H4 (cell line): ENCODE measurements at regions not wholly inside any gene's neighbourhood (a gene's known extent, or its start where the extent isn't known, plus 50 kb on each side); places are given as distances from the start of the nearest gene placed in this dataset.
"Not testable (repeated sequence)": the region's sequence is repeated elsewhere in the genome, so short reads cannot be mapped to it uniquely, and the experiment has no call there.

Source experiments
- DNase-seq: peaks from one replicate; pipeline ENCODE4 v3.0.0-alpha.2; 2015; ENCODE audit warnings: low spot score

DNA sequence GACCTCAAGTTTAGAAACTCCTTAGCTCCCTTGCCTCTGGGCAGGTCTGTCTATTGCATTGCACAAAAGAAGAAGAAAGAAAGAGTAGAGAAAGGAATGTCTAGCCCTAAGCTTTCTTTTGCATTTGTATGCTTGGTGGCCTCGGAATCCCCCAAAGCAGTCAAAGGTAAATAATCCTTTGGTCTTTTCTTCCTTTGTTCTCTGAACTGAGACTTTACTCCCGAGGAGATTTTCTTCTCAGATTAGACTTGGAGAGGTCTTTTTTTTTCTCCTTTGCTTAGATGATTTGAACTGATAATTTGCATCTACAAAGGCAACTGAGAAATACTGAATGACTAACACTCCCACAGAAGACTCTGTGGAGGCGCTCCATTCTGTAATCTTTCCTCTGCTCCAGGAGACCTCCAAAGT, 93.2 kb downstream of the AKR1D1 start:
- no peak for DNase-seq

DNA sequence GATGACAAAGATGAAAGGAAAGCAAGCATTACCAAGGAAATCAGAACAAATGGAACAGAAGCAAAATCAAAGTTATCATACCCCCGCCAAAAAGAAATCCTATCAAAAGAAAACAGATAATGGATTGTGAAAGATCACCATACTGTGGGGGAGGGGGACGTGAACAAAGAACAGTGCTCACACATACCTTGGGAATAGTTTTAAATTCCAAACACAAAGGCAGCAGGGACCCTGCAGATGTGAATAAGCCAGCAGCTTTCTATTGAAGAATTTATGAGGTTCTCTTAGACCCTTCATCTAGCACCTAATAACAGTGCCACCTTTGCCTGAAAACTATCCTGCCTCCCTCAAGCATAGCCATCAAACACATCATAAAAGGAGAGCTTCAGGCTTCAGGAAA, 94.0 kb downstream of the AKR1D1 start:
- DNase-seq, result no peak

DNA sequence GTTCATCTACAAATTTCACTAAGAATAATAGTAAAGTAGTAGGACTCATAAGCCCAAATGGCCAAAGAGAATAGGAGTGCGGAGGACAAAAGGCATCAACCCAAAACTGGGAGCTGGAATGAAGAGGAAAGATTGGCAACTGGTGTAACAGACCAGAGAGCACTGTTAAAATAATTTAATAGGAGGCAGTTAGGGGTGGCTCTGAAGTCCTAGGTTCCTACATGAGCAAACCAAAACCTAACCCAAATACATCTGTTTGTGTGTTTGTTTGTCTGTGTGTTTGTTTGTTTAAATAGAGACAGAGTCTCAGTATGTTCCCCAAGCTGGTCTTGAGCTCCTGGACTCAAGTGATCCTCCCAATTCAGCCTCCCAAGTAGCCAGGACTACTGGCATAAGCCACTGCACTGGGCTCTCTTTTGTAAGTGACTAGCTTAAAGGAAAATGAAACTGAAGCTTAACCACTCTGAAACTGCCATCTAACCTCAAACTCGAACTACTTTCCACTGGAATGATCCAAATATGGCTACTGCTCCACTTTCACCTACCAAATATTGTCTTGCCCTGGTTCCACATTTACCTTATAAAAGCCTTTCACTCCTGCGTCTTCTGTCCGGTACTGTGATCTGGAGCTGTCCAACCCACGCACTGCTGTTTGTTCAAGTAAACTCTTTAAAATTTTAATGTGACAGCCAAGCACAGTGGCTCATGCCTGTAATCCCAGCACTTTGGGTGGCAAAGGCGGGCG, 94.9 kb downstream of the AKR1D1 start:
- no peak for DNase-seq

DNA sequence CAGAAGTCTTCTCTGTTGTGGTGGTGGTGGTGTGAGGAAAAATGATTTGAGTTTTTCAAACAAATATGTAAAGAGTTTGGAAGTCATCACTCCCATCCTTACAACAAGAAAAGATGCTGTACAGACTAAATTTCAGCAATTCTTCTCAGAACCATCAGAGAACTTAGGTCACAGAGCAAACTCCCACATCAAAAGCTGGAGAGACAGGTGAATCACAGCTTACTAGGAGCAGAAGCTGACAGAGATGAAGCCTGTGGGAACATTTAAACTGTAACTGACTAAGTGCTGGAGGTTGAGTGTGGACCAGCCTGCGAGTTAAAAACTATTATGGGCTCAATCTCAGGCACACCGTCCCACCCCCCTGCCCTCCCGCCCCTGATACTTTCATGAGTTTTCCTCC, 97.3 kb downstream of the AKR1D1 start:
- no peak for DNase-seq

DNA sequence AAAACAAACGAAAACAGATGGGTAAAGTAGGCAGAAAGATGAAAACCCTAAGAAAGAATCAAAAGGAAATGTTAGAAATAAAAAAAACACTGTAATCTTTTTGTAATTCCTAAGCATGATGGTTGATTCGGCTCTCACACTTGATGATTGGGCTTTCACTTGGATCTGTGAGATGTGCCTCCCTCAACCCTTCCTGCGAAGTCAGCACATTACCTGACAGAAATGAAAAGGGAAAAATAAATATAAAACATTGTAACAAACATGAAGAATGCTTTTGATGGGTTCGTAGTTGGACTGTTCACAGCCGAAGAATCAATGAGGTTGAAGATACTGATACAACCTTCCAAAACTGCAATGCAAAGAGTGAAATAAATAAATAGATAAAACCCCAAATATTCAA, 99.8 kb downstream of the AKR1D1 start:
- DNase-seq, result no peak

DNA sequence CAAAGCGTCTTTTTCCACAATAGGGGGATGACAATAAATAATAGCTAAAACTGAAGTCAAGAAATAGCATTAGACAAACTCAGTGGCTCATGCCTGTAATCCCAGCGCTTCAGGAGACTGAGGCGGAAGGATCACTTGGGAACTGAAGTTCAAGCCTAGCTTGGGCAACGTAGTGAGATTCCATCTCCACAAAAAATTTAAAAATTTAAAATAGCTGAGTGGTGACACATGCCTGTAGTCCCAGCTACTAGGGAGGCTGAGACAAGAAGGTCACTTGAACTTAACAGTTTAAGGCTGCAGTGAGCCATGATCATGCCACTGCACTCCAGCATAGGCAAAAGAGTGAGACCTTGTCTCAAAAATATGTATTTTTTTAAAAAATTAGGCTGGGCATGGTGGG, 107.9 kb downstream of the AKR1D1 start:
- no peak for DNase-seq

DNA sequence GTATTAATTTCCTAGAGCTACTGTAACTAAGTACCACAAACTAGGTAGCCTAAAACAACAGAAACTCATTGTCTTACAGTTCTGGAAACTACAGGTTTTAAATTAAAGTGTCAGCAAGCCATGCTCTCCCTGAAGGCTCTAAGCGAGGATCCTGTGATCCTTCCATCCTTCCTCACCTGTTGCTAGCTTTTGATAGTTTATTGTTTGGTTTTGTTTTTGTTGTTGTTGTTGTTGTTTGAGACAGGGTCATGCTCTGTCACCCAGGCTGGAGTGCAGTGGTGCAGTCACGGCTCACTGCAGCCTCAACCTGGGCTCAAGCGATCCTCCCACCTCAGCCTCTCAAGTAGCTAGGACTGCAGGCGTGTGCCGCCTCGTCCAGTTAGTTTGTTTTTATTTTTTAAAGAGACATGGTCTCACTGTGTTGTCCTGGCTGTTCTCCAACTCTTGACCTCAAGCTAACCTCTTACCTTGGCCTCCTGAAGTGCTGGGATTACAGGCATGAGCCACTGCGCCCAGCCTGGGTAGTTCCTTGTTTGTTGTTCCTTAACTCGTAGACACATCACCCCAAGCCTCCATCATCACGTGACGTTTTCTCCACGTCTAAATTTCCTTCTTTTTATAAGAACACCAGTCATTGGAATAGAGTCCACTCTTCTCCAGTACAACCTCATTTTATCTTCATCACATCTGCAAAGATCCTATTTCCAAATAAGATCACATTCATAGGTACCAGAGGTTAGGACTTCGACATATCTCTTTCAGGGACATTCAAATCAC, 109.1 kb downstream of the AKR1D1 start:
- no peak for DNase-seq

DNA sequence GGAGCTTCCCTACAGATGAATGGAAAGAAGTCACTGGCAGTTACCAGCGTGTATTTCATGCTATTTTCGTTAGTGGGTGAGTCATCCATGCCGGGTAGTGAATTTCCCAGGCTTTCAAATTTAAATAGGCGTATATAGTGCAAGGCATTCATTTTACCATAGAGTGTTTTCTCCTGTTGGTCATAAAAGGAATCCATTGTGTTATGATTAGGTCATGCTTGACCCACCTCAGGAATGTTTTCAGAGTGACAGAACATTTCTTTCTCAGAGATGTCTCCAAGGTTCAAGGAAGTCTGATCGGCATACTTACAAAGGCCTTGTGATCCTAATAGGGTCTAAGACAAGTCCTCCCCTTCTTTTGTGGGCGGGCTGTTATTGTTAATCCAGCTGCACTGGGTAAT, 110.7 kb downstream of the AKR1D1 start:
- DNase-seq, result peak; percentile 80

DNA sequence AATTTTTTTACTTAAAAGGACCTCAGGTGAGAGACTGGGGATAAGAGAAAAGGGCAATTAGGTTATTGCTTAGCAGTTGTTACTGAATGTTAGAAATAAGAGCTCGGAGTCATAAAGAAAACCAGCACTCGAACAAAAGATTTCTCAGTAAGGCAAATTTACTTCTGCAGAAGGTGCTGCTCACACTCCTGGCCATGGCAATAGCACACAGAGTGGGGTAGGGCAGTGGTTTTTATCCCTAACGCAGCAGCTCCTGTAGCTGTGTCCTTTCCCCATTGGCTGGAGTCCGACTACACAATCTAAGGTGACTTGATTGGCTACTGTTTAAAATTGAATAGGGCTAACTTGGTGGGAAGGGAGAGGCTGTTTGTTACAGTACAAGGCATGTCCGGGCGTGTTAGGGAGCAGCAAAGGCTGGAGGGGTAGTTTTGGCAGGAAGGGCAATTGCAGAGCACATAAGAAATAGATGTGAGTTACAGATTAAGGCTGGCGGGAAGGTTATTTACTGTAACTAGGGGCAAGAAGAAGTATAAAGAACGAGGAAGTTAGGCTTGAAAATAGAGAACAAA, 112.1 kb downstream of the AKR1D1 start:
- no peak for DNase-seq

DNA sequence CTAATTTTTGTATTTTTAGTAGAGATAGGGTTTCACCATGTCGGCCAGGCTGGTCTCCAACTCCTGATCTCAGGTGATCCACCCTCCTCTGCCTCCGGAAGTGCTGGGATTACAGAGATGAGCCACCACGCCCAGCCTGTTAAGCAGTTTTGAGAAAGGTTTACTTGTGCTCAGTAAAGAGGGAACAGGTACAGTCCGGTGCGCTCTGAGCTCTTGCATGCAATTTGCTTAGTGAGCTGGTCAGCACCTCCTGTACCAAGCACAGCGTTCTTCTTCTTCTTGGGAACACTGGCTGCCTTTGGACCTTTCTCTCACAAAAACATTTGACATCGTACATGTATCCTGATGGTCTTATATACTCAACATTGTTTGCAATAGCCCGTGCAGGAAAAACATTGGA, 118.3 kb downstream of the AKR1D1 start:
- no peak for DNase-seq

DNA sequence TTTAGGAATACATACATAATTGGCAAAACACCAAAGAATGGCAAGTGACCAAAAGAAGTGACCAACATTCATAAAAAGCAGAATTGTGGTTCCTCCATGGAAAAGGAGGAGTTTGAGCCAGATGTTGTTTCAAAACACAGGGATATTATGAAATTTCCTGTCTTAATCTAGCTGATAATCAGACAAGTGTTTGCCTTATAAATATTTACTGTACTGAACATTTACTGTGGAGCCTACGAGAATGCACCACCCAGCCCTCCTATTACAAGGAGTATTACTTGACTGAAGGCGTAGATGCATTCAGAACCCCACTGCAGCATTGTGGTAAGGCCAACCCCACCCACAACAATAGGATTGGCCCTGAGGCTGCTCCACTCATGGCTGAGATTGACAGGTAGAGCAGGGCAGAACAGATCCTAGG, 118.9 kb downstream of the AKR1D1 start:
- DNase-seq, result peak; percentile 19

DNA sequence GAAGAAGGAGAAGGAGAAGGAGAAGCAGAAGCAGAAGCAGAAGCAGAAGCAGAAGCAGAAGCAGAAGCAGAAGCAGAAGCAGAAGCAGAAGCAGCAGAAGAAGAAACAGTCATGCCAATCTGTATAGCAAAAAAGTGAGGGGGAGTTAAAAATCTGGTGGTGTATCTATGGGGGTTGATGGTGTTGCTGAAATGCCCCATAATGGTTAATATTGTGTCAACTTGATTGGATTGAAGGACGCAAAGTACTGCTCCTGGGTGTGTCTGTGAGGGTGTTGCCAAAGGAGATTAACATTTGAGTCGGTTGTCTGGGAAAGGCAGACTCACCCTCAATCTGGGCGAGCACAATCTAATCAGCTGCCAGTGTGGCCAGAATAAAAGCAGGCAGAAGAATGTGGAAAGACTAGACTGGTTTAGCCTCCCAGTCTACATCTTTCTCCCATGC, 120.3 kb downstream of the AKR1D1 start:
- DNase-seq, result not testable (repeated sequence)

DNA sequence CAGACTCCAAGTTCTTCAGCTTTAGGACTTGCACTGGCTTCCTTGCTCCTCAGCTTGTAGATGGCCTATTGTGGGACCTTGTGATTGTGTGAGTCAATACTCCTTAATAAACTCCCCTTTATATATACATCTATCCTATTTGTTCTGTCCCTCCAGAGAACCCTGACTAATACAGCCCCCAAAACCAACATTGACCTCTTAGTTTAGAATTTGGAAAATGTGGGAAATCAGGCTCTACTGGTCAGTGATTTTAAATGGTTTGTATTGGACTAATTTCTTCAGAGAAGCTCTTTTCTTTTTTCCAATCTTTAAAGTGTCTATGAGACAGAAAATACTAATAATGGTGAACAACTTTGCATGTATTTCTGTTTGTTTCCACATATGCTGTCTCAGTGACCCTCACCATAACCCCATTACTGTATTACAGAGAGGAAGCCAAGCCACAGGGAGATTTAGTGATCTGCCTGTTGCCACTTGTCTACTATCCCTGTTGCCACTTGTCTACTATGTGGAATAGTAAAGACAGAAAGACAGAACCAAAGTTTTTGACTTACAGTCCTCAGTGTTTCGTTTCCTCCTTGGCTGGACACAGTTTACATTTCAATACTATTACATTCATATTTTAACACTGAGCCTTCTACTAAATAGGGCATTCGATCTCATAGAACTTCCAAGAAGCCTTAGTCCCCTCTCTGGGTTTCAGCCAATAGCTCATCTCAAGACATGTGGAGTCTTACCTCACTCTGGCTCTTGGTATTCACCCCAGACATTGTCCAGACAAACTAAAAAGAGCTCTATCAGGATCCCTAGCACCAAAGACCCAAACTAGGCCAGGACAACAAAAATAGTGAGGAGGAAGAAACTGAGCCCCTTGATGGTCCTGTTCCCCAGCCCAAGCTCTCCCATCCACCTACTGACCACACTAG, 121.0 kb downstream of the AKR1D1 start:
- no peak for DNase-seq

DNA sequence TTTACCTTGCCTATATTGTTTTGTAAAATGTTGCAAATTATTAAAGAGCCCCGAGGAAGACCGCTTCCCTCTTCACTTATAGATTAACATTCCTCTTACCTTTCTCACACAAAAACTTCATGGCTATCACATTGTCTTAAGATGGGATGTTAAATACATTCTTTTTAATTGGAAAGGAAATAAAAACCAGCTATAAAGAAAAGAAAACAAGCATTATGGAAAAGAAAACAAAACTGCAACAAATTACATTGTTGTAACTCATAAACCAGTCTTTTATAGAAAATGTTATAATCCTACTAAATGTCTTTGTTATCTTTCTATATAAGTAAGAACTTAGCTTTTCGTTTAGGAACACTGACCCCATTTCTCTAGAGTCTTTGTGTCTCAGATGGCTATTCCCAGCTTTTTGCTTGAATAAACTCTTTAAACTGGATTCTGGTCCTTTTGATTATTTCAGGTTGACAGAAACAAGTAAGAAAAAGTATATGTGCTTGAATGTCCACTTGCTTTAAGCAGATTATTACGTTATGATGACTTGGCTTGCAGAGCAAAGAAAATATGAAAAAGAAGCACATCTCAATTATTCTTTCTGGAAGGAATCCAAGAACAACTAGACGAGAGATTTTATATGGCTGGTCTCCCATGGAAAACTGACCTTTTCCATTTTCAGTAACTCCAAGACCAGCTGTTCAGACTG, 128.2 kb downstream of the AKR1D1 start:
- DNase-seq, result no peak

DNA sequence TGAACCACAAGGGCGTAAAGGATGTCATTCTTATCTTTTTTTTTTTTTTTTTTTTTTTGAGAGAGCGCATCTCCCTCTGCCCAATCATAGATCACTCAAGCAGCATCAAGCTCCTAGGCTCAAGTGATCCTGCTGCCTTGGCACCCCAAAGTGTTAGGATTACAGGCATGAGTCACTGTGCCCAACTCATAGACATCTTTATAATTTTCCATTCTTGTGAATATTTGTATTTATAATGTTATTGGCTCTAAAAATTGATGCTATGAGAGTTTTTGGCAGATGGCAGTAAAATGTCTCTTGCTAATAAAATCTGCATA, 128.7 kb downstream of the AKR1D1 start:
- DNase-seq, result no peak

DNA sequence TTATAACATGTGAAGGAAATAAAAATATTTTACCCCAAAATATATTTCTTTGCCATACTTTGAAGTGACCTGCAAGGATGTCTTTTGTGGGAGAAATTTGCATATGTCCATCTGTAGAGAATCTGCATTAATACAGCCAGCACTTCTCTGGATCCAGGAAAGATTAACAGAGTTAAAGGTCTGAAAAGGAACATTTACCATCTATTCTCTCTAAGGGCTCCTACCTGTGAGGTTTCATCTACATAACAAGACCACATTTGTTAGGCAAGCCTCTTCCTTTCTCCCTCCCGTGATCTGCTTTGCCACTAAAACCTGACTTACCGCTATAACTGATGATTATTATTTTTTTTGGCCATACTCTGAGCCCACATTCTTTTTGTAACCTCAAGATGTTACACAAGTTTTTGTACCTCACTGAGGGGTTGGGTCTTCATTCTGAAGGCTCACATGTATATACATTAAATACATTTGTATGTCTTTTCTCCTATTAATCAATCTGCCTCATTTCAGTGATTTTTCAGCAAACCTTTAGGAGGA, 129.4 kb downstream of the AKR1D1 start:
- DNase-seq, result no peak

DNA sequence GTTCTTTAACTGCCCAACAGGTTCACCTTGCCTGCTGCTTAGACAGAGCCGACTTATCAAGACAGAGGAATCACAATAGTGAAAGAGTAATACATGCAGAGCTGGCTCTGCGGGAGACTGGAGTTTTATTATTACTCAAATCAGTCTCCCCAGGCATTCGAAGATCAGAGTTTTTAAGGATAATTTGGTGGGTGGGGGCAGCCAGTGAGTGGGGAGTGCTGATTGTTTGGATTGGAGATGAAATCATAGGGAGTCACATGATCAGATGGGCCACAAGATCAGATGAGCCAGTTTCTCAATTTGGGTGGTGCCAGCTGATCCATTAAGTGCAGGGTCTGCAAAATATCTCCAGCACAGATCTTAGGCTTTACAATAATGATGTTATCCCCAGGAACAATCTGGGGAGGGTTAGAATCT, 131.3 kb downstream of the AKR1D1 start:
- no peak for DNase-seq

DNA sequence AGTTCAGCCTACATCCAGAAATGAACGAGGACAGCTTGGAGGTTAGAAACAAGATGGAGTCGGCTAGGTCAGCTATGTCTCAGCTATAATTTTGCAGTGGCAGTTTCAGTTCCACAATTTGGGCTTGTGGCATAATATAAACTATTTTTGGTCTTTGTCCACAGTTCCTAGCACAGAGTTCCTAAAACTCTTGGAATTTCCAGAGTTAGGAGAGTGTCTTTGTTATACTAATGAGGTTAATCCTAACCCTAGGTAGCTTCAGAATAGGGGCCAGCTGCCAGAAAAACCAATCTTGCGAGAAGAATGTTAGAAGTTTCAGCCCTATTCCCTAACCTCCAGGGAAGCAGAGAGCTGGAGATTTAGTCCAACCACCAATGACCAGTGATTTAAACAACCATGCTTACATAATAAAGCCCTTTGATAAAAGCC, 131.9 kb downstream of the AKR1D1 start:
- DNase-seq, result no peak

DNA sequence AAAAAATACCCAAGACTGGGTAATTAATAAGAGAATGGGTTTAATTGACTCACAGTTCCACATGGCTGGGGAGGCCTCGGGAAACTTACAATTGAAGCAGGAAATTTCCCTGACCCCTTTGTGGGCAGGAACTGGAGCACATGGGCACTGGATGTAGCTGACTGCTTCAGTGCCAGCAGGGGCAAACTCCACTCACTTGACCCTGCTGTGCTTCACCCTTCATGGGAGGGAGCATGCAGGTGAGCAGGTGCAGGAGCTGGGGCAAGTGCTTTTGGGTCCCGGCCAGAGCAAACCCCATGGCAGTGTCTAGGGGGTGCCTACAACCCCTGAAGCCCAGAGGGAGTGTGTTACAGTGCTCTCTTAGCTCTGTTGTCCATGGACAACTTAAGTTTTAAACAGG, 132.6 kb downstream of the AKR1D1 start:
- no peak for DNase-seq

DNA sequence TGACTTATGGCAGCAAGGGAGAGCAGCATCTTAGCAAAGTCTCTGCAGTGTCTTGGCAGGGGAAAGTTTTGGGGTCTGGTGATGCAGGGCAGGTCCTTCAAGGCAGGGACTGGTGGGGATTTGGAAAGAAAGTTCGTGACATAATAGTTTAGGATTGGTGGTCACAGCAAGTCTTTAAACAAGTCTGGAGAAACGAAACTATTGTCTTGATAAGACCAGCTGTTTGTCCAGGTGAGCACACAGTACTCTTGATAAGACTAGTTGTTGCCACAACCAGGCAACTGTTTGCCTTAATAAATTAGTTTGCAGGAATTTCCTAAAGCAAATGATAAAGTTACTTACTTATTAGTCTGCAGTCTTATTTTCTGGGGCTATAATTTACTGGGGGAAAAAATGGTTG, 136.1 kb downstream of the AKR1D1 start:
- no peak for DNase-seq

DNA sequence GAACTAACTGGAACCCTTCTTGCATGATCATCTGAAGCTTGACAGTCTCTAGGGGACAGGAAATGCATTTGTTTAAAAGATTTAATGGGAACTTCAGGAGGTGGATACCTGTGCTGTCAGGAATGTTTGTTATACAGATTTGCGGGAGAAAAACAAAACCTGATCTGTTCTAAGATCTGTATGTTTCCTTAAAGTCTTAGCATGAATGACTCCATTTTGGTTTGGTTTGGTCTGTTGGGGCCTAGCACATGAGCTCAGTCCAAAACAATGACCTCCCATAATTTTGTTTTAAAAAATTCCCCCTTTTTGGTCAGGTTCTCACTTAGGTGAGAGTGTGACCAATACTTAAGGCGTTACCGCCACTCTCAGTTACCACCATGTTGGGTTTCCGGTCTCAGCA, 138.7 kb downstream of the AKR1D1 start:
- no peak for DNase-seq
